ENCODE measurements at regions not wholly inside any gene's neighbourhood (a gene's known extent, or its start where the extent isn't known, plus 50 kb on each side); places are given as distances from the start of the nearest gene placed in this dataset.

DNA sequence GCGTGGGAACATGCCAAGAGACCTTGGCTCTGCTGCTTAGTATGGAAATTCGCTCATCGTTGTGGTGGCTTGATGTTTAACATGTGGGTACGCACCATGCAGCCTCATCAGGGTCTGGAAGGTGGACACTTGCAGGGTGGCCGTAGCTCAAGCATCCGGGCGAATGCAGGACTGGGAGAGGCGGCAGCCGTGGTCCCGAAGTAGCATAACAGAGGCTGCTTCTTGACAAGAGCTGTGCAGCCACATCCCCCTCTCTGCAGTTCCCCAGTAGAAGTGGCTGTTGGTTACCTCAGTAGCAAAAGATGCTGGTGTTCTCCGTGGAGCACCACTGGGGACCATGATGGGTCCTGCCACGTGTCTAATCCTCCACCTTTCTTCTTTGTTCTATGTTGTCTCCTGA is 195.0 kb downstream of the THBS2 start:
- no peak for TF ChIP-seq RXRA (IDR thresholded peaks at IDR 0.05)
- TF ChIP-seq, protein P1, sequence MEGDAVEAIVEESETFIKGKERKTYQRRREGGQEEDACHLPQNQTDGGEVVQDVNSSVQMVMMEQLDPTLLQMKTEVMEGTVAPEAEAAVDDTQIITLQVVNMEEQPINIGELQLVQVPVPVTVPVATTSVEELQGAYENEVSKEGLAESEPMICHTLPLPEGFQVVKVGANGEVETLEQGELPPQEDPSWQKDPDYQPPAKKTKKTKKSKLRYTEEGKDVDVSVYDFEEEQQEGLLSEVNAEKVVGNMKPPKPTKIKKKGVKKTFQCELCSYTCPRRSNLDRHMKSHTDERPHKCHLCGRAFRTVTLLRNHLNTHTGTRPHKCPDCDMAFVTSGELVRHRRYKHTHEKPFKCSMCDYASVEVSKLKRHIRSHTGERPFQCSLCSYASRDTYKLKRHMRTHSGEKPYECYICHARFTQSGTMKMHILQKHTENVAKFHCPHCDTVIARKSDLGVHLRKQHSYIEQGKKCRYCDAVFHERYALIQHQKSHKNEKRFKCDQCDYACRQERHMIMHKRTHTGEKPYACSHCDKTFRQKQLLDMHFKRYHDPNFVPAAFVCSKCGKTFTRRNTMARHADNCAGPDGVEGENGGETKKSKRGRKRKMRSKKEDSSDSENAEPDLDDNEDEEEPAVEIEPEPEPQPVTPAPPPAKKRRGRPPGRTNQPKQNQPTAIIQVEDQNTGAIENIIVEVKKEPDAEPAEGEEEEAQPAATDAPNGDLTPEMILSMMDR (IDR thresholded peaks at IDR 0.05; ENCODE audit: low read depth, low read length, missing input control): no peak
- TF ChIP-seq RAD21 (IDR thresholded peaks at IDR 0.05): no peak
- no peak for TF ChIP-seq GABPA (IDR thresholded peaks at IDR 0.05 in 1 of 2, conservative IDR thresholded peaks at IDR 0.05 in 1 of 2)
- no peak for TF ChIP-seq TAF1 (conservative IDR thresholded peaks at IDR 0.05)
- no peak for TF ChIP-seq EGR1 (IDR thresholded peaks at IDR 0.05; ENCODE audit: low read depth in 2 of 2)
- TF ChIP-seq, protein P2, sequence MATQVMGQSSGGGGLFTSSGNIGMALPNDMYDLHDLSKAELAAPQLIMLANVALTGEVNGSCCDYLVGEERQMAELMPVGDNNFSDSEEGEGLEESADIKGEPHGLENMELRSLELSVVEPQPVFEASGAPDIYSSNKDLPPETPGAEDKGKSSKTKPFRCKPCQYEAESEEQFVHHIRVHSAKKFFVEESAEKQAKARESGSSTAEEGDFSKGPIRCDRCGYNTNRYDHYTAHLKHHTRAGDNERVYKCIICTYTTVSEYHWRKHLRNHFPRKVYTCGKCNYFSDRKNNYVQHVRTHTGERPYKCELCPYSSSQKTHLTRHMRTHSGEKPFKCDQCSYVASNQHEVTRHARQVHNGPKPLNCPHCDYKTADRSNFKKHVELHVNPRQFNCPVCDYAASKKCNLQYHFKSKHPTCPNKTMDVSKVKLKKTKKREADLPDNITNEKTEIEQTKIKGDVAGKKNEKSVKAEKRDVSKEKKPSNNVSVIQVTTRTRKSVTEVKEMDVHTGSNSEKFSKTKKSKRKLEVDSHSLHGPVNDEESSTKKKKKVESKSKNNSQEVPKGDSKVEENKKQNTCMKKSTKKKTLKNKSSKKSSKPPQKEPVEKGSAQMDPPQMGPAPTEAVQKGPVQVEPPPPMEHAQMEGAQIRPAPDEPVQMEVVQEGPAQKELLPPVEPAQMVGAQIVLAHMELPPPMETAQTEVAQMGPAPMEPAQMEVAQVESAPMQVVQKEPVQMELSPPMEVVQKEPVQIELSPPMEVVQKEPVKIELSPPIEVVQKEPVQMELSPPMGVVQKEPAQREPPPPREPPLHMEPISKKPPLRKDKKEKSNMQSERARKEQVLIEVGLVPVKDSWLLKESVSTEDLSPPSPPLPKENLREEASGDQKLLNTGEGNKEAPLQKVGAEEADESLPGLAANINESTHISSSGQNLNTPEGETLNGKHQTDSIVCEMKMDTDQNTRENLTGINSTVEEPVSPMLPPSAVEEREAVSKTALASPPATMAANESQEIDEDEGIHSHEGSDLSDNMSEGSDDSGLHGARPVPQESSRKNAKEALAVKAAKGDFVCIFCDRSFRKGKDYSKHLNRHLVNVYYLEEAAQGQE (IDR thresholded peaks at IDR 0.05): no peak
- no peak for TF ChIP-seq MAX (IDR thresholded peaks at IDR 0.05)

Measured in liver (tissue), 3 donors.